OCI-LY1 (cell line): ENCODE measurements at regions not wholly inside any gene's neighbourhood (a gene's known extent, or its start where the extent isn't known, plus 50 kb on each side); places are given as distances from the start of the nearest gene placed in this dataset.

Experiments used
- EZH2 ChIP-seq: fragments of 200-600 bp; sonication (generic), shearing (Covaris generic); IDR thresholded peaks from 2 replicates; pipeline ENCODE4 v1.8.0; 2017; ENCODE audit warnings: borderline replicate concordance, mixed run types, mild to moderate bottlenecking, antibody characterized with exemption, low read length, moderate library complexity, mixed read lengths
- TF ChIP-seq, protein P1 (sequence below): fragments of 200-600 bp; sonication (generic), shearing (Covaris generic); IDR thresholded peaks from 2 replicates; pipeline ENCODE4 v1.5.1; 2017; ENCODE audit warnings: mild to moderate bottlenecking, antibody characterized with exemption, low read length, moderate library complexity, mixed read lengths

- no peak for TF ChIP-seq EZH2
- TF ChIP-seq, protein P1, sequence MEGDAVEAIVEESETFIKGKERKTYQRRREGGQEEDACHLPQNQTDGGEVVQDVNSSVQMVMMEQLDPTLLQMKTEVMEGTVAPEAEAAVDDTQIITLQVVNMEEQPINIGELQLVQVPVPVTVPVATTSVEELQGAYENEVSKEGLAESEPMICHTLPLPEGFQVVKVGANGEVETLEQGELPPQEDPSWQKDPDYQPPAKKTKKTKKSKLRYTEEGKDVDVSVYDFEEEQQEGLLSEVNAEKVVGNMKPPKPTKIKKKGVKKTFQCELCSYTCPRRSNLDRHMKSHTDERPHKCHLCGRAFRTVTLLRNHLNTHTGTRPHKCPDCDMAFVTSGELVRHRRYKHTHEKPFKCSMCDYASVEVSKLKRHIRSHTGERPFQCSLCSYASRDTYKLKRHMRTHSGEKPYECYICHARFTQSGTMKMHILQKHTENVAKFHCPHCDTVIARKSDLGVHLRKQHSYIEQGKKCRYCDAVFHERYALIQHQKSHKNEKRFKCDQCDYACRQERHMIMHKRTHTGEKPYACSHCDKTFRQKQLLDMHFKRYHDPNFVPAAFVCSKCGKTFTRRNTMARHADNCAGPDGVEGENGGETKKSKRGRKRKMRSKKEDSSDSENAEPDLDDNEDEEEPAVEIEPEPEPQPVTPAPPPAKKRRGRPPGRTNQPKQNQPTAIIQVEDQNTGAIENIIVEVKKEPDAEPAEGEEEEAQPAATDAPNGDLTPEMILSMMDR = no peak
Observed at GRCh38 chr2:12556762-12557161, 160.0 kb upstream of the TRIB2 start.
